PC-3 (cell line): ENCODE measurements at regions not wholly inside any gene's neighbourhood (a gene's known extent, or its start where the extent isn't known, plus 50 kb on each side); places are given as distances from the start of the nearest gene placed in this dataset.

Experiments used
- ATAC-seq: fragments of 200-7000 bp; cut with Tn5 transposase; 2 replicates; pipeline ENCODE4 v1.9.1; 2020; ENCODE audit warnings: mild to moderate bottlenecking, moderate library complexity
- BruUV-seq: library from RNA; stranded (reverse); fragments of 400-500 nt; replicated peaks from 2 replicates; lab custom pipeline; 2021; lab: Mats Ljungman, UMichigan
- CTCF ChIA-PET: fragments of 300-600 bp; sonication (Branson Sonifier 250); formaldehyde crosslinking; loops from one replicate; lab custom pipeline; 2022; ENCODE audit warnings: antibody characterized with exemption; lab: Charles Lee
- POLR2A ChIA-PET: fragments of 300-600 bp; sonication (Branson Sonifier 250); formaldehyde crosslinking; loops from one replicate; lab custom pipeline; 2022; ENCODE audit warnings: antibody characterized with exemption; ENCODE audit not compliant: unreplicated experiment; lab: Charles Lee
- DNase-seq: peaks from one replicate; pipeline ENCODE4 v3.0.0-alpha.2; 2015
- H2AFZ ChIP-seq: fragments of 300-600 bp; sonication (generic); 2 replicates; pipeline ENCODE4 v1.6.0; 2016; ENCODE audit warnings: antibody characterized with exemption, low read length
- H3F3A ChIP-seq: fragments of 300-600 bp; sonication (generic); one replicate; pipeline ENCODE4 v1.6.0; 2017; ENCODE audit warnings: antibody characterized with exemption, low read length, control low read depth, mild to moderate bottlenecking; ENCODE audit not compliant: unreplicated experiment
- H3K27ac ChIP-seq: fragments of 300-600 bp; sonication (generic); 2 replicates; pipeline ENCODE4 v1.5.1; 2016; ENCODE audit warnings: mild to moderate bottlenecking, low read length
- H3K27me3 ChIP-seq: fragments of 300-600 bp; sonication (generic); 2 replicates; pipeline ENCODE4 v1.6.1; 2016; ENCODE audit warnings: low read length, mixed read lengths
- H3K36me3 ChIP-seq: fragments of 300-600 bp; sonication (generic); 2 replicates; pipeline ENCODE4 v1.6.1; 2016; ENCODE audit warnings: low read depth, mixed run types, low read length, mixed read lengths
- H3K4me1 ChIP-seq: fragments of 300-600 bp; sonication (generic); 2 replicates; pipeline ENCODE4 v1.5.1; 2016; ENCODE audit warnings: low read length; ENCODE audit not compliant: insufficient read depth
- H3K4me2 ChIP-seq: fragments of 300-600 bp; sonication (generic); 2 replicates; pipeline ENCODE4 v1.6.0; 2016; ENCODE audit warnings: low read length
- H3K4me3 ChIP-seq: fragments of 300-600 bp; sonication (generic); 2 replicates; pipeline ENCODE4 v1.5.1; 2016; ENCODE audit warnings: mild to moderate bottlenecking, low read length, mixed read lengths
- H3K79me2 ChIP-seq: fragments of 300-600 bp; sonication (generic); 2 replicates; pipeline ENCODE4 v1.6.1; 2017; ENCODE audit warnings: low read length, mixed read lengths
- H3K9ac ChIP-seq: fragments of 300-600 bp; sonication (generic); 2 replicates; pipeline ENCODE4 v1.6.0; 2016; ENCODE audit warnings: mild to moderate bottlenecking, low read length
- H3K9me2 ChIP-seq: fragments of 300-600 bp; sonication (generic); replicated peaks from 2 replicates; pipeline ENCODE4 v1.6.1; 2016; ENCODE audit warnings: mixed run types, low read length, mixed read lengths
- H3K9me3 ChIP-seq: fragments of 300-600 bp; sonication (generic); 2 replicates; pipeline ENCODE4 v1.6.1; 2016; ENCODE audit warnings: low read length, mixed read lengths
- H4K20me1 ChIP-seq: fragments of 300-600 bp; sonication (generic); 2 replicates; pipeline ENCODE4 v1.6.1; 2016; ENCODE audit warnings: low read length, mixed read lengths
- CTCF ChIP-seq: fragments of 300-600 bp; sonication (generic); conservative IDR thresholded peaks from 2 replicates; pipeline ENCODE4 v1.5.1; 2017; ENCODE audit warnings: antibody characterized with exemption, low read depth, mild to moderate bottlenecking, low read length
- EZH2 ChIP-seq: fragments of 300-600 bp; sonication (generic); IDR thresholded peaks from one replicate; pipeline ENCODE4 v1.6.1; 2017; ENCODE audit warnings: antibody characterized with exemption, mild to moderate bottlenecking, low read length; ENCODE audit not compliant: unreplicated experiment
- EZH2phosphoT487 ChIP-seq: fragments of 300-600 bp; sonication (generic); IDR thresholded peaks from 2 replicates; pipeline ENCODE4 v1.6.1; 2018; ENCODE audit warnings: mild to moderate bottlenecking, antibody characterized with exemption, low read length, borderline replicate concordance
- intact Hi-C: fragments of 100-400 bp; cut with micrococcal nuclease; formaldehyde crosslinking; loops from 2 replicates; pipeline ENCODE4 v1.9.0; 2023

GRCh38 chr4:81528979-81529378 lies 57.3 kb upstream of the RASGEF1B start:
- CTCF ChIA-PET, result no interaction called here
- no TSS peak for BruUV-seq
- H3K9me3 ChIP-seq, result no peaks in the 10 kb centered on the region

GRCh38 chr4:81528200-81528599 lies 56.5 kb upstream of the RASGEF1B start:
- ChIA-PET POLR2A (no interaction called here), CTCF (no interaction called here)
- no peak overlapping the region for H3K4me3 ChIP-seq
- no peak for ATAC-seq
- H3K27ac ChIP-seq, result no peak overlapping the region
- H3F3A ChIP-seq, result no peaks in the 10 kb centered on the region
- no peak overlapping the region for H2AFZ ChIP-seq
- no peaks in the 10 kb centered on the region for H4K20me1 ChIP-seq
- no peaks in the 10 kb centered on the region for H3K36me3 ChIP-seq
- H3K9ac ChIP-seq, result no peak overlapping the region
- H3K79me2 ChIP-seq, result no peaks in the 10 kb centered on the region
- TF ChIP-seq EZH2phosphoT487 (no peak), EZH2 (no peak), CTCF (no peak)
- intact Hi-C loops, result no loop called here
- no TSS peak for BruUV-seq
- no peaks in the 10 kb centered on the region for H3K9me3 ChIP-seq
- no peak for DNase-seq
- H3K27me3 ChIP-seq, result 0 out of 2 replicates have a peak, but pooled peaks cover 6% of the 10 kb centered on the region
- no peaks in the 10 kb centered on the region for H3K9me2 ChIP-seq
- no peaks in the 10 kb centered on the region for H3K4me1 ChIP-seq
- H3K4me2 ChIP-seq, result no peak overlapping the region

More at GRCh38 chr4:81528979-81529378, 57.3 kb upstream of the RASGEF1B start:
- TF ChIP-seq EZH2 (no peak), EZH2phosphoT487 (no peak), CTCF (no peak)
- no peaks in the 10 kb centered on the region for H3K9me2 ChIP-seq
- H3K27me3 ChIP-seq, result 0 out of 2 replicates have a peak, but pooled peaks cover 6% of the 10 kb centered on the region
- DNase-seq (no peak), ATAC-seq (no peak)
- intact Hi-C loops, result no loop called here
- POLR2A ChIA-PET, result no interaction called here
- H3K36me3 ChIP-seq, result no peaks in the 10 kb centered on the region
- no peaks in the 10 kb centered on the region for H3K79me2 ChIP-seq
- H3K4me2 ChIP-seq, result no peak overlapping the region
- no peaks in the 10 kb centered on the region for H3F3A ChIP-seq
- no peak overlapping the region for H3K9ac ChIP-seq
- H4K20me1 ChIP-seq, result no peaks in the 10 kb centered on the region
- H2AFZ ChIP-seq, result no peak overlapping the region
- H3K27ac ChIP-seq, result no peak overlapping the region
- no peaks in the 10 kb centered on the region for H3K4me1 ChIP-seq
- no peak overlapping the region for H3K4me3 ChIP-seq

GRCh38 chr4:81527709-81528108 lies 56.0 kb upstream of the RASGEF1B start:
- ChIA-PET POLR2A (no interaction called here), CTCF (no interaction called here)
- no peak overlapping the region for H3K4me2 ChIP-seq
- no peaks in the 10 kb centered on the region for H3K9me2 ChIP-seq
- no peak for ATAC-seq
- TF ChIP-seq EZH2 (no peak), EZH2phosphoT487 (no peak), CTCF (no peak)
- no peaks in the 10 kb centered on the region for H3K4me1 ChIP-seq
- intact Hi-C loops, result no loop called here
- BruUV-seq, result no TSS peak
- H3K9me3 ChIP-seq, result no peaks in the 10 kb centered on the region
- no peak for DNase-seq
- H3K4me3 ChIP-seq, result no peak overlapping the region
- no peak overlapping the region for H2AFZ ChIP-seq
- no peaks in the 10 kb centered on the region for H4K20me1 ChIP-seq
- no peaks in the 10 kb centered on the region for H3F3A ChIP-seq
- no peak overlapping the region for H3K9ac ChIP-seq
- H3K27me3 ChIP-seq, result 0 out of 2 replicates have a peak, but pooled peaks cover 6% of the 10 kb centered on the region
- H3K79me2 ChIP-seq, result no peaks in the 10 kb centered on the region
- H3K27ac ChIP-seq, result no peak overlapping the region
- no peaks in the 10 kb centered on the region for H3K36me3 ChIP-seq
